GM13977 (cell line): ENCODE measurements at regions not wholly inside any gene's neighbourhood (a gene's known extent, or its start where the extent isn't known, plus 50 kb on each side); places are given as distances from the start of the nearest gene placed in this dataset.
"Not testable (repeated sequence)": the region's sequence is repeated elsewhere in the genome, so short reads cannot be mapped to it uniquely, and the experiment has no call there.

Source experiments
- DNase-seq: peaks from one replicate; pipeline ENCODE4 v3.0.0; 2012; ENCODE audit warnings: low spot score
- CTCF ChIP-seq: IDR thresholded peaks from 2 replicates; pipeline ENCODE4 v1.5.1; 2012; ENCODE audit warnings: mild to moderate bottlenecking, control low read depth; ENCODE audit not compliant: insufficient read depth; ENCODE audit errors: extremely low read depth, missing control alignments
- in situ Hi-C: fragments of 300-500 bp; cut with MboI; formaldehyde crosslinking; loops from one replicate; pipeline ENCODE4 v1.12.0; 2022; ENCODE audit warnings: low sequenced_read_pairs, low pct_unique_long_range_greater_than_20kb, mixed read lengths, inconsistent platforms; ENCODE audit not compliant: unreplicated experiment

GRCh38 chr10:61818251-61818650 lies 83.2 kb upstream of the ARID5B start:
- DNase-seq, in situ Hi-C loops: not testable (repeated sequence)

- in situ Hi-C loops, result no loop called here
- TF ChIP-seq CTCF, result peak; percentile 2
Measured at GRCh38 chr10:61819208-61819607, 82.3 kb upstream of the ARID5B start.

GRCh38 chr10:61821153-61821552 lies 80.3 kb upstream of the ARID5B start:
- no peak for TF ChIP-seq CTCF
- no peak for DNase-seq

More at GRCh38 chr10:61819208-61819607, 82.3 kb upstream of the ARID5B start:
- DNase-seq, result no peak

GRCh38 chr10:61821693-61822092 lies 79.8 kb upstream of the ARID5B start:
- in situ Hi-C loops, result no loop called here
- TF ChIP-seq CTCF, result no peak
- no peak for DNase-seq

More at GRCh38 chr10:61821153-61821552, 80.3 kb upstream of the ARID5B start:
- in situ Hi-C loops, result no loop called here

GRCh38 chr10:61822096-61822495 lies 79.4 kb upstream of the ARID5B start:
- DNase-seq, result no peak
- in situ Hi-C loops, result no loop called here
- no peak for TF ChIP-seq CTCF

- in situ Hi-C loops, result no loop called here
- TF ChIP-seq CTCF, result no peak
- no peak for DNase-seq
Measured at GRCh38 chr10:61822781-61823230, 78.7 kb upstream of the ARID5B start.

GRCh38 chr10:61825001-61825400 lies 76.5 kb upstream of the ARID5B start:
- in situ Hi-C loops, result no loop called here
- no peak for TF ChIP-seq CTCF
- DNase-seq, result no peak
